KMS-11 (cell line): ENCODE measurements at regions not wholly inside any gene's neighbourhood (a gene's known extent, or its start where the extent isn't known, plus 50 kb on each side); places are given as distances from the start of the nearest gene placed in this dataset.

ENCODE experiments used
- H2AFZ ChIP-seq: fragments of 200-600 bp; sonication (generic); 2 replicates; pipeline ENCODE4 v1.6.1; 2016; ENCODE audit warnings: antibody characterized with exemption, mixed run types, low read depth
- H3K27ac ChIP-seq: fragments of 200-600 bp; sonication (generic); 2 replicates; pipeline ENCODE4 v1.6.1; 2016; ENCODE audit warnings: mild to moderate bottlenecking, mixed run types
- H3K27me3 ChIP-seq: fragments of 200-600 bp; sonication (generic); 2 replicates; pipeline ENCODE4 v1.6.1; 2017; ENCODE audit warnings: mild to moderate bottlenecking, low read depth, mixed run types, moderate library complexity; ENCODE audit not compliant: insufficient read depth
- H3K36me3 ChIP-seq: fragments of 200-600 bp; sonication (generic); 2 replicates; pipeline ENCODE4 v1.6.1; 2017; ENCODE audit warnings: mild to moderate bottlenecking, mixed run types; ENCODE audit not compliant: insufficient read depth
- H3K4me1 ChIP-seq: fragments of 200-600 bp; sonication (generic); 2 replicates; pipeline ENCODE4 v1.6.1; 2016; ENCODE audit warnings: mild to moderate bottlenecking, low read depth, mixed run types; ENCODE audit not compliant: poor library complexity, severe bottlenecking
- H3K4me2 ChIP-seq: fragments of 200-600 bp; sonication (generic); 2 replicates; pipeline ENCODE4 v1.7.0; 2016; ENCODE audit warnings: mild to moderate bottlenecking, mixed run types
- H3K4me3 ChIP-seq: fragments of 200-600 bp; sonication (generic); IDR thresholded peaks from 2 replicates; pipeline ENCODE4 v1.6.1; 2017; ENCODE audit warnings: low read depth, low read length, mixed read lengths; ENCODE audit not compliant: insufficient read depth
- H3K79me2 ChIP-seq: fragments of 200-600 bp; sonication (generic); 2 replicates; pipeline ENCODE4 v1.6.1; 2016; ENCODE audit warnings: low read depth, mixed run types; ENCODE audit not compliant: insufficient read depth
- H3K9ac ChIP-seq: fragments of 200-600 bp; sonication (generic); 2 replicates; pipeline ENCODE4 v1.6.1; 2016; ENCODE audit warnings: mild to moderate bottlenecking, mixed run types
- H4K20me1 ChIP-seq: fragments of 200-600 bp; sonication (generic); 2 replicates; pipeline ENCODE4 v1.6.1; 2016; ENCODE audit warnings: mild to moderate bottlenecking, mixed run types; ENCODE audit not compliant: insufficient read depth
- TF ChIP-seq, protein P1 (sequence below): fragments of 200-600 bp; sonication (generic); conservative IDR thresholded peaks from 2 replicates; pipeline ENCODE4 v1.6.1; 2017; ENCODE audit warnings: low read depth, mild to moderate bottlenecking, antibody characterized with exemption, low read length, moderate library complexity, mixed read lengths

DNA sequence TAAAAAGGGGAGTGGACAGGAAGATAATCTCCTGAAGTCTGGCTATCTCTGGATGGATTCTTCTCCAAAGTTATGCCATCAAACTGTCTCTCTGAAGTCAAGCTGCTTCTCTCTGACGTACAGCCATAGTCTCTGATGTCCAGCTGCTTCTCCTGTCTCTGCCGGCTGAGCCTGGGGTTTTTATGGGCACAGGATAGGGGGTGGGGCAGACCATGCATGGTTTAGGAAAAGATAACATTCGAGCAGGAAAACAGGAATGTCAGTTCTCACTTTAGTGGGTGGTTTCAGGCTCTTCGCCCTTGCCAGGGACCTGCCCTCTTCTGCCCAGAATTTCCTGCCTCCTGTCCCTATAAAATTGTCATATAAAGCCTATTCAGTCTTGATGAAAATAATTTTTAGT, 110.9 kb upstream of the ROBO1 start:
- H3K4me1 ChIP-seq, result no peaks in the 10 kb centered on the region

DNA sequence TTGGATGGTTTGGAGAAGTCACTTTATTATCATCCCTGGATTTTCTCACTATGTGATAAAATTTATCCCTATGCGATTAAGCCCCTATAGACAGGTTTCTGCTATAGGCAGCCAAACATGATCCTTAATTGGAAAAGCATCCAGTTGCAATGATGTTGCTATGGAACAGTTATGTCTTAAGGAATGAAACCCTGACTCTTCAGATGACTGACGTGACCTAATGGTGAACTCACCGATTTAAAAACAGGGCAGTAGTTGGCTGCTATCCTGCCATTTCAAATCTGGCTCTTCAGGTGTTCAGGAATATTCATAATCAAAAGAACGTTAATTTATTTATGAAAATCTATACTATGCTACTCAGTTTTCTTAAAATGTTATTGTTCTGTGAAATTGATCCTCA, 106.8 kb upstream of the ROBO1 start:
- Histone ChIP-seq H3K9ac (no peak overlapping the region), H3K4me2 (no peak overlapping the region), H3K27ac (no peak overlapping the region), H3K36me3 (no peaks in the 10 kb centered on the region), H3K79me2 (no peaks in the 10 kb centered on the region), H4K20me1 (no peaks in the 10 kb centered on the region), H3K4me3 (no peak overlapping the region), H3K27me3 (no peaks in the 10 kb centered on the region), H2AFZ (no peak overlapping the region), H3K4me1 (no peaks in the 10 kb centered on the region)
- TF ChIP-seq, protein P1, sequence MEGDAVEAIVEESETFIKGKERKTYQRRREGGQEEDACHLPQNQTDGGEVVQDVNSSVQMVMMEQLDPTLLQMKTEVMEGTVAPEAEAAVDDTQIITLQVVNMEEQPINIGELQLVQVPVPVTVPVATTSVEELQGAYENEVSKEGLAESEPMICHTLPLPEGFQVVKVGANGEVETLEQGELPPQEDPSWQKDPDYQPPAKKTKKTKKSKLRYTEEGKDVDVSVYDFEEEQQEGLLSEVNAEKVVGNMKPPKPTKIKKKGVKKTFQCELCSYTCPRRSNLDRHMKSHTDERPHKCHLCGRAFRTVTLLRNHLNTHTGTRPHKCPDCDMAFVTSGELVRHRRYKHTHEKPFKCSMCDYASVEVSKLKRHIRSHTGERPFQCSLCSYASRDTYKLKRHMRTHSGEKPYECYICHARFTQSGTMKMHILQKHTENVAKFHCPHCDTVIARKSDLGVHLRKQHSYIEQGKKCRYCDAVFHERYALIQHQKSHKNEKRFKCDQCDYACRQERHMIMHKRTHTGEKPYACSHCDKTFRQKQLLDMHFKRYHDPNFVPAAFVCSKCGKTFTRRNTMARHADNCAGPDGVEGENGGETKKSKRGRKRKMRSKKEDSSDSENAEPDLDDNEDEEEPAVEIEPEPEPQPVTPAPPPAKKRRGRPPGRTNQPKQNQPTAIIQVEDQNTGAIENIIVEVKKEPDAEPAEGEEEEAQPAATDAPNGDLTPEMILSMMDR, result no peak

More for the DNA sequence above, 110.9 kb upstream of the ROBO1 start:
- Histone ChIP-seq H3K9ac (no peak overlapping the region), H4K20me1 (no peaks in the 10 kb centered on the region), H3K27me3 (no peaks in the 10 kb centered on the region), H3K27ac (no peak overlapping the region), H3K79me2 (no peaks in the 10 kb centered on the region), H2AFZ (no peak overlapping the region), H3K4me2 (no peak overlapping the region), H3K36me3 (no peaks in the 10 kb centered on the region), H3K4me3 (no peak overlapping the region)
- TF ChIP-seq, protein P1, result no peak

DNA sequence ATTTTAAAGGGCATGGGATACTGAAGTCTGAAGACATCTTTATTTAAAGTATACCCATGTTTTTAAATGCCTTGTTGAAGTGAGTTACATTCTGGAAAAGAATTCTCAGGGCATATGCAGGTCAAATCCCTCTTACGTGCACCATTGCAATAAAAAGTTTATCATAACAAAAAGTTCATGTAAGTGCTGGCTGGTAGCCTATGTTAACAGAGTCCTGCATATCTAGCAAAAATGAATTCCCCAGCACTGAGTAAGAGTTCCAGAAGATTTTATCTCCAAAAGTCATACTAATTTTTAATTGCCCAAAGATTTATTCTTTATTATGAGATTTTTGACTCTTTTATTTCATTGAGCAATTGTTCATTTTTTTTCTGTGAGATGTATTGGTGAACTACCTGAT, 104.7 kb upstream of the ROBO1 start:
- TF ChIP-seq, protein P1, result no peak
- Histone ChIP-seq H2AFZ (no peak overlapping the region), H3K79me2 (no peaks in the 10 kb centered on the region), H4K20me1 (no peaks in the 10 kb centered on the region), H3K27ac (no peak overlapping the region), H3K27me3 (no peaks in the 10 kb centered on the region), H3K4me2 (no peak overlapping the region), H3K4me3 (no peak overlapping the region), H3K36me3 (no peaks in the 10 kb centered on the region), H3K4me1 (no peaks in the 10 kb centered on the region), H3K9ac (no peak overlapping the region)

DNA sequence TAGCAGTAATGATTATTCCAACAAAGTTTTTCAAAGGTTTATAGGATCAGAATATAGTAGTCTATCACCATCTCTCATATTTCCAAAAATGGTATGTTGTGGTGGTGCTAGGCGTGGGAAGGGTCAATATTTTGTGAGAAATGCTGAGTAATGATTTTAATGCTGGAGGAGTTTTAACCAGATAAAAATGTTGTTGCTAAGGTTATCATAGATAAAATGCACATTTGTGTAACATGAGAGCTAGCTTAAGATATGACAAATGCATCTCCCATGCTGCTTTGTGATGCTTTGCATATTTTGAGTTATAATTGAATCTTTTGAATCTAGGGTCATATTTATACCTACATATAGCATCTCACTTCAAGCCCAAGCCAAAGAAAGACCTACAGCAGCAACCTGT, 103.9 kb upstream of the ROBO1 start:
- Histone ChIP-seq H3K27me3 (no peaks in the 10 kb centered on the region), H3K4me2 (no peak overlapping the region), H3K36me3 (no peaks in the 10 kb centered on the region), H2AFZ (no peak overlapping the region), H3K79me2 (no peaks in the 10 kb centered on the region), H3K4me3 (no peak overlapping the region), H4K20me1 (no peaks in the 10 kb centered on the region), H3K4me1 (no peaks in the 10 kb centered on the region), H3K27ac (no peak overlapping the region), H3K9ac (no peak overlapping the region)
- TF ChIP-seq, protein P1, result no peak

DNA sequence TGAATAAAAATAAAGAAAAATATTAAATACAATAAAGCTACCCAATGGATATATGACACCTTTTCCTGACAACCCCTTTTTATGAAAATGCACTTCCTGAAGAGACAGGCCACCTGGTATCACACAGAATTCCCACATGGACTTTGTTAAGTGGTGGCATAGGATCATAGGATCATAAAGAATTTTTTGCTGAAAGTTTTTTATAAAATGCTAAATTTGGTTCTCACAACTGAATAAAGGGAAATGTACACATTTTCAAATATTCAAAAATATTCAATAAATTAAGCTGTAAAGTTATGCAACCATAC, 102.5 kb upstream of the ROBO1 start:
- Histone ChIP-seq H3K79me2 (no peaks in the 10 kb centered on the region), H3K36me3 (no peaks in the 10 kb centered on the region), H3K4me3 (no peak overlapping the region), H4K20me1 (no peaks in the 10 kb centered on the region), H3K9ac (no peak overlapping the region), H3K4me1 (no peaks in the 10 kb centered on the region), H3K4me2 (no peak overlapping the region), H3K27ac (no peak overlapping the region), H2AFZ (no peak overlapping the region), H3K27me3 (no peaks in the 10 kb centered on the region)
- TF ChIP-seq, protein P1, result no peak
